Sigmoid colon (tissue), 4 donors: ENCODE measurements at regions not wholly inside any gene's neighbourhood (a gene's known extent, or its start where the extent isn't known, plus 50 kb on each side); places are given as distances from the start of the nearest gene placed in this dataset.

Experiments
- POLR2A ChIP-seq, 2 donors: fragments of 450-650 bp; IDR thresholded peaks; one replicate each; pipeline ENCODE4 v1.6.1; 2016; ENCODE audit warnings: antibody characterized with exemption in 2 of 2, mild to moderate bottlenecking in 2 of 2, moderate library complexity in 2 of 2
- POLR2AphosphoS5 ChIP-seq, 4 donors: sonication (generic); formaldehyde crosslinking; IDR thresholded peaks; one replicate each; pipeline ENCODE4 v1.6.1; 2017; ENCODE audit warnings: antibody characterized with exemption in 4 of 4
- TF ChIP-seq, protein P1 (sequence below), 4 experiments: fragments of 450-650 bp in 3 of 4; fragments of 200-600 bp in 1 of 4; IDR thresholded peaks; one replicate each; pipeline ENCODE4 v1.5.1; 2016 to 2019; ENCODE audit warnings: antibody characterized with exemption in 4 of 4, mild to moderate bottlenecking in 3 of 4, moderate library complexity in 2 of 4

DNA sequence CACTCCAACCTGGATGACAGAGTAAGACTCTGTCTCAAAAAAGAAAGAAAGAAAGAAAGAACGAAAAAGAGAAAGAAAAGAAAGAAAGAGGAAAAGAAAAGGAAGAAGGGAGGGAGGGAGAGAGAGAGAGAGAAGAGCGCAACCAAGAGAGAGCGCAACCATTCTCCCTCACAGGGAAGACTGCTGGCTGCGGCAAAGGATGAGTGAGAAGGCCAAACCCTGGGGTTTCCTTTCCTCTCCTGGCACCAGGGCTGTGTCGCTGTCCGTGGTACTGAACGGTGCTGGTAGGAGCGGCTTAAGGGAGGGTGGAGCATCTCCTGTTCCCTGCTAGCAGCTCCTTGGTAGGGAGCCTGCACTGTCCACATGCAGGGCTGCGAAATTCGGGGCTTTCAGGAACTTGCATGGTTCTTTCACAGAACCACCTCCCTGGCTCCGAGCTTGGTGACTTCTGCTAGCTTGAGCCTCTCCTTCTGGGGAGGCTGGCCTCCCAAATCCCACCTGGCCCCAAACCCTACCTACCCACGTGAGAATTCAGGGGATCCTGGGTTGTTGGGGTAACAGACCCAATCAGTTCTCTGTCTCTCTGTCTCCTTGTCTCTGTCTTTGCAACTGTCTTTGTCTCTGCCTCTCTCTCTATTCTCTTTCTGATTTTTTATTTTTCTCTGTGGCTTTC, 51.1 kb upstream of the ZNRF4 start:
- TF ChIP-seq POLR2A (IDR thresholded peaks at IDR 0.05) (no peak), POLR2AphosphoS5 (IDR thresholded peaks at IDR 0.05) (no peak)
- TF ChIP-seq, protein P1, sequence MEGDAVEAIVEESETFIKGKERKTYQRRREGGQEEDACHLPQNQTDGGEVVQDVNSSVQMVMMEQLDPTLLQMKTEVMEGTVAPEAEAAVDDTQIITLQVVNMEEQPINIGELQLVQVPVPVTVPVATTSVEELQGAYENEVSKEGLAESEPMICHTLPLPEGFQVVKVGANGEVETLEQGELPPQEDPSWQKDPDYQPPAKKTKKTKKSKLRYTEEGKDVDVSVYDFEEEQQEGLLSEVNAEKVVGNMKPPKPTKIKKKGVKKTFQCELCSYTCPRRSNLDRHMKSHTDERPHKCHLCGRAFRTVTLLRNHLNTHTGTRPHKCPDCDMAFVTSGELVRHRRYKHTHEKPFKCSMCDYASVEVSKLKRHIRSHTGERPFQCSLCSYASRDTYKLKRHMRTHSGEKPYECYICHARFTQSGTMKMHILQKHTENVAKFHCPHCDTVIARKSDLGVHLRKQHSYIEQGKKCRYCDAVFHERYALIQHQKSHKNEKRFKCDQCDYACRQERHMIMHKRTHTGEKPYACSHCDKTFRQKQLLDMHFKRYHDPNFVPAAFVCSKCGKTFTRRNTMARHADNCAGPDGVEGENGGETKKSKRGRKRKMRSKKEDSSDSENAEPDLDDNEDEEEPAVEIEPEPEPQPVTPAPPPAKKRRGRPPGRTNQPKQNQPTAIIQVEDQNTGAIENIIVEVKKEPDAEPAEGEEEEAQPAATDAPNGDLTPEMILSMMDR (IDR thresholded peaks at IDR 0.05), result no peak
